Astrocyte (in vitro differentiated cells and primary cell): ENCODE measurements at regions not wholly inside any gene's neighbourhood (a gene's known extent, or its start where the extent isn't known, plus 50 kb on each side); places are given as distances from the start of the nearest gene placed in this dataset.

Experiments used
- DNase-seq: peaks from one replicate; pipeline ENCODE4 v3.0.0-alpha.2; 2010; ENCODE audit warnings: low read depth
- FAIRE-seq: peaks from 2 replicates; lab custom pipeline; 2011; peaks lifted over from hg19 to GRCh38; lab: Jason Lieb, UNC
- H2AFZ ChIP-seq: 2 replicates; pipeline ENCODE4 v1.6.0; 2012; ENCODE audit warnings: low read depth, low read length, inconsistent platforms
- H3K27ac ChIP-seq: 2 replicates; pipeline ENCODE4 v1.5.1; 2011; ENCODE audit warnings: low read depth, low read length, inconsistent platforms
- H3K27me3 ChIP-seq: 2 replicates; pipeline ENCODE4 v1.6.0; 2011; ENCODE audit warnings: low read length, inconsistent platforms; ENCODE audit not compliant: insufficient read depth
- H3K36me3 ChIP-seq: 2 replicates; pipeline ENCODE4 v1.5.1; 2011; ENCODE audit warnings: low read length, inconsistent platforms; ENCODE audit not compliant: insufficient read depth
- H3K4me1 ChIP-seq: 2 replicates; pipeline ENCODE4 v1.5.1; 2011; ENCODE audit warnings: low read length, inconsistent platforms; ENCODE audit not compliant: insufficient read depth
- H3K4me2 ChIP-seq: 2 replicates; pipeline ENCODE4 v1.6.0; 2012; ENCODE audit warnings: low read length, inconsistent platforms
- H3K4me3 ChIP-seq: 2 replicates; pipeline ENCODE4 v1.5.1; 2011; ENCODE audit warnings: low read depth, mild to moderate bottlenecking, low read length, inconsistent platforms; ENCODE audit not compliant: insufficient read depth
- H3K79me2 ChIP-seq: 2 replicates; pipeline ENCODE4 v1.6.0; 2012; ENCODE audit warnings: mild to moderate bottlenecking, low read length, inconsistent platforms; ENCODE audit not compliant: insufficient read depth
- H3K9ac ChIP-seq: 2 replicates; pipeline ENCODE4 v1.6.0; 2012; ENCODE audit warnings: mild to moderate bottlenecking, low read length, inconsistent platforms
- H3K9me3 ChIP-seq: 2 replicates; pipeline ENCODE4 v1.5.1; 2012; ENCODE audit warnings: low read depth, mild to moderate bottlenecking, low read length, inconsistent platforms; ENCODE audit not compliant: insufficient read depth
- H4K20me1 ChIP-seq: 2 replicates; pipeline ENCODE4 v1.6.0; 2012; ENCODE audit warnings: low read length, inconsistent platforms; ENCODE audit not compliant: insufficient read depth
- H3K27ac Mint-ChIP-seq: one replicate; pipeline ENCODE4 v1.8.0; 2021; ENCODE audit warnings: mild to moderate bottlenecking, mixed read lengths; ENCODE audit not compliant: unreplicated experiment
- H3K27me3 Mint-ChIP-seq: one replicate; pipeline ENCODE4 v1.8.0; 2021; ENCODE audit warnings: low read depth, mixed read lengths; ENCODE audit not compliant: unreplicated experiment
- H3K36me3 Mint-ChIP-seq: one replicate; pipeline ENCODE4 v1.8.0; 2021; ENCODE audit warnings: low read depth, mixed read lengths; ENCODE audit not compliant: unreplicated experiment
- H3K4me1 Mint-ChIP-seq: one replicate; pipeline ENCODE4 v1.8.0; 2021; ENCODE audit warnings: low read depth, mixed read lengths; ENCODE audit not compliant: unreplicated experiment
- H3K4me3 Mint-ChIP-seq: one replicate; pipeline ENCODE4 v1.8.0; 2021; ENCODE audit warnings: mild to moderate bottlenecking, moderate library complexity, mixed read lengths; ENCODE audit not compliant: unreplicated experiment
- H3K9me3 Mint-ChIP-seq: one replicate; pipeline ENCODE4 v1.8.0; 2021; ENCODE audit warnings: mild to moderate bottlenecking, mixed read lengths; ENCODE audit not compliant: unreplicated experiment
- EZH2 ChIP-seq: IDR thresholded peaks from 2 replicates; pipeline ENCODE4 v1.6.1; 2012; ENCODE audit warnings: mild to moderate bottlenecking, low read length, inconsistent platforms; ENCODE audit not compliant: insufficient read depth
- TF ChIP-seq, protein P1 (sequence below): IDR thresholded peaks from 2 replicates; pipeline ENCODE4 v1.5.1; 2011; ENCODE audit warnings: low read depth, mild to moderate bottlenecking, inconsistent platforms, low read length, moderate library complexity; ENCODE audit not compliant: insufficient read depth

DNA sequence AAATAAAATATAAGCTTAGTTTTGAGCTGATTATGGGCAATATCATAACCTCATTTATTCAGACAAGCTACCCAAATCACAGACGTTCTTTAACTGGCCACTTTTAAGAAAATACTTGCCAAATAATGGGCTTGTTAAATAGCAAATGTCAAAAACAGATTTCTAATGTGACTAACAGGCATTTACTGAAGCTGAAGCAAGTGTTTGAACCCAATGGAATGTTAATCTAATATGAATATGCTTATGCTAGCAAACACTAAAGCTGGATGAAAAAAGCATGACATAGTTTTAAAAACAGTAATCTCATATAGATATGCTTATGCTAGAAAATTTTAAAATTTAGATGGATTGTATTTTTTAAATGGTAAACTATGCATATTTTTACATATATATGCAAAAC, 411.6 kb upstream of the PTGER4 start:
- Histone ChIP-seq H4K20me1 (no peaks in the 10 kb centered on the region), H2AFZ (no peak overlapping the region), H3K4me2 (no peak overlapping the region), H3K27ac (no peak overlapping the region), H3K4me3 (no peak overlapping the region), H3K9ac (no peak overlapping the region), H3K79me2 (no peaks in the 10 kb centered on the region), H3K27me3 (no peaks in the 10 kb centered on the region), H3K9me3 (no peaks in the 10 kb centered on the region), H3K36me3 (no peaks in the 10 kb centered on the region), H3K4me1 (no peaks in the 10 kb centered on the region)
- Mint-ChIP-seq H3K9me3 (no peaks in the 10 kb centered on the region), H3K27ac (no peak overlapping the region), H3K4me3 (no peak overlapping the region), H3K27me3 (no peaks in the 10 kb centered on the region), H3K36me3 (no peaks in the 10 kb centered on the region), H3K4me1 (no peaks in the 10 kb centered on the region)
- TF ChIP-seq, protein P1, sequence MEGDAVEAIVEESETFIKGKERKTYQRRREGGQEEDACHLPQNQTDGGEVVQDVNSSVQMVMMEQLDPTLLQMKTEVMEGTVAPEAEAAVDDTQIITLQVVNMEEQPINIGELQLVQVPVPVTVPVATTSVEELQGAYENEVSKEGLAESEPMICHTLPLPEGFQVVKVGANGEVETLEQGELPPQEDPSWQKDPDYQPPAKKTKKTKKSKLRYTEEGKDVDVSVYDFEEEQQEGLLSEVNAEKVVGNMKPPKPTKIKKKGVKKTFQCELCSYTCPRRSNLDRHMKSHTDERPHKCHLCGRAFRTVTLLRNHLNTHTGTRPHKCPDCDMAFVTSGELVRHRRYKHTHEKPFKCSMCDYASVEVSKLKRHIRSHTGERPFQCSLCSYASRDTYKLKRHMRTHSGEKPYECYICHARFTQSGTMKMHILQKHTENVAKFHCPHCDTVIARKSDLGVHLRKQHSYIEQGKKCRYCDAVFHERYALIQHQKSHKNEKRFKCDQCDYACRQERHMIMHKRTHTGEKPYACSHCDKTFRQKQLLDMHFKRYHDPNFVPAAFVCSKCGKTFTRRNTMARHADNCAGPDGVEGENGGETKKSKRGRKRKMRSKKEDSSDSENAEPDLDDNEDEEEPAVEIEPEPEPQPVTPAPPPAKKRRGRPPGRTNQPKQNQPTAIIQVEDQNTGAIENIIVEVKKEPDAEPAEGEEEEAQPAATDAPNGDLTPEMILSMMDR: no peak
- no peak for TF ChIP-seq EZH2
- FAIRE-seq (no peak), DNase-seq (no peak)

DNA sequence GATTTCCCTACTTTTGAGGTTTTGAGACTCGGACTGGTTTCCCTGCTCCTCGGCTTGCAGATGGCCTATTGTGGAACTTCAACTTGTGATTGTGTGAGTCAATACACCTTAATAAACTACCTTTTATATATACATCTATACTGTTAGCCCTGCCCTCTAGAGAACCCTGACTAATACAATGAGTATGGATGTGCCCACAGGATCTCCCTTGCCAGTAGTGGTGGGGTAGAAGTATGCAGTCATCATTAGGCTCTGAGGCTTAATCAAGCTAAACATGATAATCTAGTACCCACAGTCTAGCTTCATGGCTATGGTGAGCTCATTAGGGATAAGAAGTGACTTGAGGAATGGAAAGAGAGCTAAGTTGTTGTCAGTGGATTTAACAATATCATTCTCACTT, 412.8 kb upstream of the PTGER4 start:
- no peak overlapping the region for H3K27ac ChIP-seq
- TF ChIP-seq, protein P1: no peak
- no peak for TF ChIP-seq EZH2

DNA sequence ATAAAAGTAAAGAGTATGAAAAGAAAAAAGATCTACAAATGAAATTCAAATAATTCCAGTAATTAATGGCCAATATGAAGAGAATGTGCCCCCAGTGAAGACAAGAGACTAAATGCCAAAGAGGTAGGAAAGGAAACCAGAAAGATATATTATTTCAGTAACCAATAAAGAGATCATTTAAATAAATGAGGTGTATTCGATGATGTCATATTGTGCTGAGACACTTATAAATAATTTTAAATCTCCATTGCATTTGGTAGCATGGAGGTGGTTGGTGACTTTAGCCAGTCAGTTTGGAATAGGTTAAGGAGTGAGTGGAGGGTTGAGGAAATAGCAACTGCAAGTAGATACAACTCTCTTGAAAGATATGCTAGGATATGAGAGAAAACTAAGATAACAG, 417.7 kb upstream of the PTGER4 start:
- no peaks in the 10 kb centered on the region for H3K36me3 ChIP-seq
- H3K79me2 ChIP-seq: no peaks in the 10 kb centered on the region
- H3K27ac ChIP-seq: no peak overlapping the region
- FAIRE-seq: no peak
- H3K4me1 Mint-ChIP-seq: no peaks in the 10 kb centered on the region
- no peak overlapping the region for H3K4me2 ChIP-seq
- no peak overlapping the region for H3K27ac Mint-ChIP-seq
- no peak for DNase-seq
- H3K27me3 ChIP-seq: no peaks in the 10 kb centered on the region
- H3K4me1 ChIP-seq: no peaks in the 10 kb centered on the region
- H3K4me3 Mint-ChIP-seq: no peak overlapping the region
- H3K27me3 Mint-ChIP-seq: no peaks in the 10 kb centered on the region
- no peak overlapping the region for H2AFZ ChIP-seq
- H3K9ac ChIP-seq: no peak overlapping the region
- no peaks in the 10 kb centered on the region for H3K36me3 Mint-ChIP-seq
- no peaks in the 10 kb centered on the region for H3K9me3 Mint-ChIP-seq
- TF ChIP-seq EZH2: no peak
- TF ChIP-seq, protein P1: no peak
- no peak overlapping the region for H3K4me3 ChIP-seq
- no peaks in the 10 kb centered on the region for H3K9me3 ChIP-seq
- no peaks in the 10 kb centered on the region for H4K20me1 ChIP-seq

More for the DNA sequence above, 412.8 kb upstream of the PTGER4 start:
- Mint-ChIP-seq H3K9me3 (no peaks in the 10 kb centered on the region), H3K27ac (no peak overlapping the region), H3K4me1 (no peaks in the 10 kb centered on the region), H3K36me3 (no peaks in the 10 kb centered on the region), H3K4me3 (no peak overlapping the region), H3K27me3 (no peaks in the 10 kb centered on the region)
- Histone ChIP-seq H3K79me2 (no peaks in the 10 kb centered on the region), H3K4me3 (no peak overlapping the region), H3K4me1 (no peaks in the 10 kb centered on the region), H3K9ac (no peak overlapping the region), H3K36me3 (no peaks in the 10 kb centered on the region), H3K9me3 (no peaks in the 10 kb centered on the region), H4K20me1 (no peaks in the 10 kb centered on the region), H3K4me2 (no peak overlapping the region), H3K27me3 (no peaks in the 10 kb centered on the region), H2AFZ (no peak overlapping the region)
- DNase-seq (no peak), FAIRE-seq (no peak)
